ENCODE measurements at regions not wholly inside any gene's neighbourhood (a gene's known extent, or its start where the extent isn't known, plus 50 kb on each side); places are given as distances from the start of the nearest gene placed in this dataset.

- intact Hi-C loops (cut with DNase I): no loop called here
- Histone ChIP-seq H3K27me3 (ENCODE audit: control insufficient read depth, insufficient read depth, low read length) (no peaks in the 10 kb centered on the region), H3K27ac (ENCODE audit: low read depth in 2 of 2, low read length in 2 of 2) (peak overlapping the region in 1 of 2 donors; percentile 41), H3K4me3 (ENCODE audit: low read length in 3 of 3) (peak overlapping the region in 2 of 3 donors; percentile 59 to 70), H3K9ac (ENCODE audit: low read length in 3 of 3) (peak overlapping the region in 1 of 3 donors; percentile 70), H3K4me1 (ENCODE audit: control insufficient read depth in 2 of 3, insufficient read depth in 2 of 3, low read depth in 1 of 3, low read length in 3 of 3) (peaks cover 0 to 4% (median 3%) of the 10 kb centered on the region in 3 donors), H3K36me3 (ENCODE audit: control insufficient read depth in 2 of 3, insufficient read depth in 3 of 3, low read length in 3 of 3) (peaks cover 0 to 3% (median 0%) of the 10 kb centered on the region in 3 donors), H3K9me3 (ENCODE audit: control insufficient read depth in 2 of 3, insufficient read depth in 1 of 3, low read length in 3 of 3) (no peaks in the 10 kb centered on the region)
- DNase-seq: no peak
- TF ChIP-seq CTCF (IDR thresholded peaks at IDR 0.05; ENCODE audit: borderline replicate concordance, extremely low read depth, insufficient read depth): no peak
- no peak for FAIRE-seq
These were observed 805.8 kb downstream of the USP25 start for GRCh38 chr21:16535626-16536025.

GRCh38 chr21:16536140-16536539, 806.4 kb downstream of the USP25 start:
- H3K27ac ChIP-seq (ENCODE audit: low read depth in 2 of 2, low read length in 2 of 2): peak overlapping the region in 1 of 2 donors; percentile 41
- no peaks in the 10 kb centered on the region for H3K9me3 ChIP-seq (ENCODE audit: control insufficient read depth in 2 of 3, insufficient read depth in 1 of 3, low read length in 3 of 3)
- TF ChIP-seq CTCF (IDR thresholded peaks at IDR 0.05; ENCODE audit: borderline replicate concordance, extremely low read depth, insufficient read depth): no peak
- H3K36me3 ChIP-seq (ENCODE audit: control insufficient read depth in 2 of 3, insufficient read depth in 3 of 3, low read length in 3 of 3): peaks cover 0 to 3% (median 0%) of the 10 kb centered on the region in 3 donors
- FAIRE-seq (no peak), DNase-seq (no peak)
- peak overlapping the region in 2 of 3 donors; percentile 59 to 70 for H3K4me3 ChIP-seq (ENCODE audit: low read length in 3 of 3)
- peaks cover 0 to 4% (median 3%) of the 10 kb centered on the region in 3 donors for H3K4me1 ChIP-seq (ENCODE audit: control insufficient read depth in 2 of 3, insufficient read depth in 2 of 3, low read depth in 1 of 3, low read length in 3 of 3)
- H3K9ac ChIP-seq (ENCODE audit: low read length in 3 of 3): peak overlapping the region in 1 of 3 donors; percentile 70
- intact Hi-C loops (cut with DNase I): no loop called here
- H3K27me3 ChIP-seq (ENCODE audit: control insufficient read depth, insufficient read depth, low read length): no peaks in the 10 kb centered on the region

- H3K9ac ChIP-seq (ENCODE audit: low read length in 3 of 3): peak overlapping the region in 1 of 3 donors; percentile 5
- FAIRE-seq: peak; percentile 41
- intact Hi-C loops (cut with DNase I): no loop called here
- peak overlapping the region in 1 of 2 donors; percentile 29 for H3K27ac ChIP-seq (ENCODE audit: low read depth in 2 of 2, low read length in 2 of 2)
- peaks cover 0 to 3% (median 0%) of the 10 kb centered on the region in 3 donors for H3K36me3 ChIP-seq (ENCODE audit: control insufficient read depth in 2 of 3, insufficient read depth in 3 of 3, low read length in 3 of 3)
- peak overlapping the region in 2 of 3 donors; percentile 59 to 70 for H3K4me3 ChIP-seq (ENCODE audit: low read length in 3 of 3)
- DNase-seq: no peak
- no peaks in the 10 kb centered on the region for H3K9me3 ChIP-seq (ENCODE audit: control insufficient read depth in 2 of 3, insufficient read depth in 1 of 3, low read length in 3 of 3)
- no peak for TF ChIP-seq CTCF (IDR thresholded peaks at IDR 0.05; ENCODE audit: borderline replicate concordance, extremely low read depth, insufficient read depth)
- H3K27me3 ChIP-seq (ENCODE audit: control insufficient read depth, insufficient read depth, low read length): no peaks in the 10 kb centered on the region
- peaks cover 0 to 4% (median 3%) of the 10 kb centered on the region in 3 donors for H3K4me1 ChIP-seq (ENCODE audit: control insufficient read depth in 2 of 3, insufficient read depth in 2 of 3, low read depth in 1 of 3, low read length in 3 of 3)
These were observed 807.1 kb downstream of the USP25 start for GRCh38 chr21:16536643-16537434.
